ENCODE measurements at regions not wholly inside any gene's neighbourhood (a gene's known extent, or its start where the extent isn't known, plus 50 kb on each side); places are given as distances from the start of the nearest gene placed in this dataset.

DNA sequence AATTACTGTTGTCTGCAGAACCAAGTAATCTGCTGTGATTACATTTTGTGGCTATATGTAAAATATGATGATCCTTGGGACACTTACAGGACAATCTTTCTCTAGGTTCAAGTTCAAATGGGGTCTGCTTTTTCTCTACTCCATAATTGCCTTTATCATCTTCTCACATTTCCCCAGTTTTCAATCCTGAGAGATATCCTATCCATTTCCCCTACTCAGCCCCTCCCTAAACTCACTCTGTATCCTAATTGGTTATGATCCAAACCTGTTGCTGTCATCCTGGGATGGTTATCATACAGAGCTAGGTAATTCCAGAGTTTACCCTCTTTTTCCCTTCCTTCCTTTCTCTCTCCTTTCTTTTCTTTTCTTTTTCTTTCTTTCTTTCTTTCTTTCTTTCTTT is 100.5 kb upstream of the ELAC2 start:
- TF ChIP-seq, protein P1, sequence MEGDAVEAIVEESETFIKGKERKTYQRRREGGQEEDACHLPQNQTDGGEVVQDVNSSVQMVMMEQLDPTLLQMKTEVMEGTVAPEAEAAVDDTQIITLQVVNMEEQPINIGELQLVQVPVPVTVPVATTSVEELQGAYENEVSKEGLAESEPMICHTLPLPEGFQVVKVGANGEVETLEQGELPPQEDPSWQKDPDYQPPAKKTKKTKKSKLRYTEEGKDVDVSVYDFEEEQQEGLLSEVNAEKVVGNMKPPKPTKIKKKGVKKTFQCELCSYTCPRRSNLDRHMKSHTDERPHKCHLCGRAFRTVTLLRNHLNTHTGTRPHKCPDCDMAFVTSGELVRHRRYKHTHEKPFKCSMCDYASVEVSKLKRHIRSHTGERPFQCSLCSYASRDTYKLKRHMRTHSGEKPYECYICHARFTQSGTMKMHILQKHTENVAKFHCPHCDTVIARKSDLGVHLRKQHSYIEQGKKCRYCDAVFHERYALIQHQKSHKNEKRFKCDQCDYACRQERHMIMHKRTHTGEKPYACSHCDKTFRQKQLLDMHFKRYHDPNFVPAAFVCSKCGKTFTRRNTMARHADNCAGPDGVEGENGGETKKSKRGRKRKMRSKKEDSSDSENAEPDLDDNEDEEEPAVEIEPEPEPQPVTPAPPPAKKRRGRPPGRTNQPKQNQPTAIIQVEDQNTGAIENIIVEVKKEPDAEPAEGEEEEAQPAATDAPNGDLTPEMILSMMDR (IDR thresholded peaks at IDR 0.05; ENCODE audit: low read depth, low read length), result no peak
- TF ChIP-seq EZH2phosphoT487 (IDR thresholded peaks at IDR 0.05; ENCODE audit: low read depth), result no peak
